NCI-H2171 (cell line): ENCODE measurements at regions not wholly inside any gene's neighbourhood (a gene's known extent, or its start where the extent isn't known, plus 50 kb on each side); places are given as distances from the start of the nearest gene placed in this dataset.
A peak's percentile ranks its signal among the peaks of the same experiment; 100 is the strongest.

Source experiments
- DNase-seq: peaks from one replicate; lab custom pipeline; 2025; lab: John Stamatoyannopoulos, UW

- DNase-seq = no peak
Measured at GRCh38 chr11:95717314-95717713, 72.3 kb downstream of the FAM76B start.

- DNase-seq = no peak
Measured at GRCh38 chr11:95716266-95716665, 73.3 kb downstream of the FAM76B start.

DNA sequence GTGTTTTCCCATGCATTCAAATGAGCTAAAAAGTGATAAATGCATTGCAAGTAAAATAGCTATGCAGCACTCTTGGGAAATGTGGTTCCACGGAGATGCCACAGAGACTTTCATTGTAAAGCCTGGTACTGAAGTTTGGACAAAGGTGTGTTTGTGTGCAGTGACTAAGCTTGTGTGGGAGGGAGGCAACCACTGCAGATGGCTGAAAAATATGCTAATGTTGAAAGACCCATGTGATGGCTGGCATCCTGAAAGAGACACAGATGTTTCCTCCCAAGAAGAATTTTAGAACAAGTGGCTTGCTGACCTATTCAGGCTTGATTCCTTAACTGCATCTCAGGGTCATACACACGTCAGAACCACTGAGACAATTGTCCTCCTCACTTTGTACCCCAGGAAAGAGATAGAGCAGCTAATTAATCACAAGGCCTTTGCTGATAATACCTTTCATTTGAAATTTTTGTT, 73.8 kb downstream of the FAM76B start:
- no peak for DNase-seq

DNA sequence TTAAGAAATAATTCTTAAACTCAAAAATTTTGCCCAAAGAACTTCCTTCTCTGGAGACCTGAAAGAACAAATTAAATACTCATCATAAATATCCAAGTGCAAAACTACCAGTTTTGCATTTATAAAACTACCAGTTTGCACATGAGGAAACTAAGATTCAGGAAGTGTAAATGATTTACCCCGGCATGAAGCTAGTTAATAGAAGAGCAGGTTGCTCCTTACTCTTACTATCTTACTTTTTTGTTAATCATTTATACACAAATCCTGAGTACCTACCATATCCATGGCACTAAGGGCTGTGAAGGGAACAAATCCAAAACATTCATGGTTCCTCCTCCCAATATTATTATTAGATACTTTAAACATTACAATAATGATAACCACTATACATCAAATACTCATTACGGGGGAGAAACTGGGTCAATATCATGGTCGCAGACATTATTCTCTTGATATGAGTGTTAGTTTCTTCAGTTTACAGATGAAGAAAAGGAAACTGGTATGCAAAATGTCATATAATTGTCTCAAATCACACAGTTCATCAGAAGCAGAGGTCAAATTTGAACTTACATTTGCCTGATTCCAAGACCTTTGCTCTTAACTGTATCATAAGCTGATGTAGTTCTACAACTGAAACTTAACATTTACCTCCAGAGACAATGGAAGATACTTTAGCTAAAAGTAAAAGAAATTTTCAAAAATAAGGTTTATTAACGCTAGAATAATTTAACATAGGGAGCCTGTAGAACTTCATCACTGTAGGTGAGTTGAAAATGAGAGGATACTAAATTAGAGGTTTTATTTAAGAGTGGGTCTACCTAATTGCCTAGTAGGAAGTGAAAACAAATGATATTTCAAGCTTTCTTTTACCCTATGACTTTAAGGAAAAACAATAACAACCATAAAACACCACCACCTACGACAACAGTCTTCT, 74.5 kb downstream of the FAM76B start:
- no peak for DNase-seq

DNA sequence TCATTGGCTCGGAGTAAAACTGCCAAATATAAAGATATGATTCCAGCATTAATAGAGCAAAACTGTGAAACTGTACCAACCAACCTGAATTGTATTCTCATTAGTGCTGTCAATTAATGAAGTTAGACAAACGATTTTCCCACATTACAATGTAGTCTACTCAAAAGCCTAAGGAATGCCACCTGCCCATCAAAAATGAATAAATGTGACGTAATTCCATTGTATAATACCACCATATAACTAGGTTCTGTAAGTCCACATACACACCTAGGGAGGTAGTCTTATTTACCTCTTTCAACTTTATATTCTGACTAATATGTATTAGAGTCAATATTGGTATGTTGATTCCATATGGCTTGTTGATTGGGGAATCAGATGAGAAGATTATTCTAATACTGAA, 76.2 kb downstream of the FAM76B start:
- DNase-seq = no peak

DNA sequence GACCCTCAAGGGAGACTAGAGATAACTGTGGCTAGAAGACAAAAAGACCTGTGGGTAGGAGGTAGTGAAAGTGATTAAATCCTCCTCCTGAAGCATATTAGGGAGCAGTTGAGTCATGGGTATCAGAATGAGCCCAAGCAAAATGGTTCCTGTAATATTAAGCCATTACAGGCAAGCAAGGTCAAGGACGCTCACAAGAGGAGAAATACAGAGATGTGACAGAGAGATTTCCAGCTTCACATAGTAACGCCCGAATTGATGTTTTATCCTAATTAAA, 77.7 kb downstream of the FAM76B start:
- no peak for DNase-seq

GRCh38 chr11:95711162-95711944, 78.2 kb downstream of the FAM76B start:
- no peak for DNase-seq

DNA sequence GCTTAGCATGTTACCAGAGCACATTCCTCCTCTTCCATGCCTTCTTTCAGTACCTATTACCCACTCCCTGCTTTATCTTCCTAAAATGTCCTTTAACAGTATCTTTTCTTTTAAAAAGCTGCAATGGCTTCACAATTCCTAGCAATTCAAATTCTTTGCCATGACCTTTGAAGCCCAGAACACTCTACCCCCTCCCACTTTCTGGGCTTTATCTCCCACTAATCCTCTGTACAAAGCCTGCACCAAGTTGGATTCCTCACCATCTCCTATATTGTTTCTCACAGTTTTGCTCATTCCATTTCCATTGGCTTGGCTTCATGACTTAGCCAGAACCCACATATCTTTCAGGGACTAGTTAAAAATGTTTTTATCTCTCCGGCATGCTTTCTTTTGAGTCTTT, 80.9 kb downstream of the FAM76B start:
- no peak for DNase-seq

DNA sequence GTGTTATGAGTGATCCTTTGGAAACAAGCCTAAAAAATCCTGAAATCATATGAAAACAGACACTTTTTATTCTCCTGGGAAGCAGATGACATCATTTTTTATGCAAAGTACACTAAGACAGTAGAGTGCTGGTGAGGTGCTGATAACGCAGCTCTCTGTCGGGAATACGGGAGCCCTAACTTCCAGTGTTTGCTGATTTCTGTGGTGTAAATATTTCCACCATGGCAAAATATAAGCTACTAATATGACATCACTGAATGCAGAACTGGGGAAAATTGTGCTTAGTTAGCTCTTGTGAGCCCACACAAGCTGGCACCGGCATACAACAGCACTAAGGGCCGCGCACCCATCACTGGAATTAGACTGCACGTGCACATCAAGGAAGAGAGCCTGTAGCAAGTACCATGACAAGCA, 82.6 kb downstream of the FAM76B start:
- no peak for DNase-seq

DNA sequence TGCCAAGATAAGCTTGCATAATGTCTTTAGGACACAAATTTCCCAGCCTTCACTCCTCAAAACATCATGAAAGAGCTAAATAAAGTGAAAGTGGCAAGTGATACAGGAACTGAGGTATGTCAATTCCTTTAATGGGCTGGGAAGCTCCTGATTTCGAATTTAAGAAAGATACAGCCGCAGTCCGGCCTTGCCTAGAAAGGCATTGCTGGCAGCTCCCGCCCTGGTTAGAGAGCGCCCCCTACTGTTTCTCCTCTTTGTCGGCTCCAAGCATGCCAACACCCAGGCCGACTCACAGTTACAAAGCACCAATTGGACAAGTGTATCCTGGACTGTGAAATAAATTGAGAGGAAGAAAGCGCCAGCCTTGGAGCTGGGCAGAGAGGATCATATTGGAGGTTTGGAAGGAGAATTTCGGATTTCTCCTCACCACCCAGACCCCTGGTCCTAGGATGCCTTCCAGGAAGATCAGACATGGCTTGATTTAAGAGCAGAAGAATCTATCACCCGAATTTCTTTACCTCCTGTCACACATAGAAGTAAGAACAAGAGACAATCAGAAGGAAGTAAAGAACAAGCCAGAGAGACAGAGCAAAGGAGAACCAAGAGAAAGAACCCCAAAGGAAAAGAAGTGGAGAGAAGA, 84.0 kb downstream of the FAM76B start:
- DNase-seq = peak; percentile 24

DNA sequence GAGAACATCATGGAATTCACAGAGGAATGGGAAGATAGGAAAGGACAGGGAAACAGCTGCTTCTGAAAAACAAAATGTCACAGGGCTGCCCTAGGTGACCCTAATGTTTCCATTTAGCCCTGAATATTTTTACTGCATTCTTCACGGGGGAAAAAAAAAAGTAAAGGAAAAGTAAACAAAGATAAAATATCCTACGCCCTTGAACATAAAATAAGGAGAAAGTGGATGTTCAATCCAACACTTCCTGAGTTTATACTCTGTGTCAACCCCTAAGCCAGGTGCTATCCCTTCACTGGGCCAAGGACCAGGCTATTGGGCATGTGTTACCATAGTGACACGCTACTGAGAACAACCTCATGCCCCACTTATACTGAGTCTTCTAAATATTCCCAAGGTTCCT, 84.7 kb downstream of the FAM76B start:
- no peak for DNase-seq

- DNase-seq = no peak
Measured at GRCh38 chr11:95703049-95703448, 86.5 kb downstream of the FAM76B start.

GRCh38 chr11:95702526-95702925, 87.1 kb downstream of the FAM76B start:
- no peak for DNase-seq

- DNase-seq = no peak
Measured at GRCh38 chr11:95700471-95700817, 89.1 kb downstream of the FAM76B start.

GRCh38 chr11:95699631-95700470, 89.7 kb downstream of the FAM76B start:
- DNase-seq = no peak

- DNase-seq = no peak
Measured at GRCh38 chr11:95698676-95699557, 90.7 kb downstream of the FAM76B start.

GRCh38 chr11:95697614-95698408, 91.8 kb downstream of the FAM76B start:
- no peak for DNase-seq

DNA sequence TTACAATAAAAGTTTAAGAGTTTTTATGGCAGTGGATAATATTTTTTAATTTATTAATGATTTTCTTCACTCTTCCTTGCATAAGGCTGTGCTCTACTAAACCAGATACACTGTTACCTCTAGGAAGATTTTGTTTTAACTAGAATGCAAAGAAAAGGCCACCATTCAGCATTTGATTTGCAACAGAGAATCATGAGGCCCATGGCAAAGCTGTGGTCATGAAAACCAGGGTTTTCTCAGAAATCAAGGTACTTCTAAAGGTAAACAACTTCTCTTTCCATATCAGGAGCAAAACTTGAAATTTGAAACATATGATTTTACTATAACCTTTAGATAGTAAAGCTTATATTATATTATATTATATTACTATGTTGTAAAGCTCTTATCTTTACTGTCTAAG, 94.4 kb downstream of the FAM76B start:
- no peak for DNase-seq

GRCh38 chr11:95693298-95693697, 96.3 kb downstream of the FAM76B start:
- no peak for DNase-seq
